ENCODE measurements at regions not wholly inside any gene's neighbourhood (a gene's known extent, or its start where the extent isn't known, plus 50 kb on each side); places are given as distances from the start of the nearest gene placed in this dataset.

GRCh38 chr6:24004659-24005058 is 121.4 kb upstream of the NRSN1 start:
- no peaks in the 10 kb centered on the region for H3K27me3 ChIP-seq
- no peak for DNase-seq (ENCODE audit: low spot score in 2 of 2)
- H3K36me3 ChIP-seq = no peaks in the 10 kb centered on the region
- H3K9me3 ChIP-seq = no peaks in the 10 kb centered on the region
- no peaks in the 10 kb centered on the region for H3K4me1 ChIP-seq
- 33 to 48% methylated on average over 1 of the region's 1 CpG for WGBS, 2 donors
- H3K4me3 ChIP-seq = no peak overlapping the region
- H3K27ac ChIP-seq = no peak overlapping the region
- TF ChIP-seq CTCF (IDR thresholded peaks at IDR 0.05) (no peak), EP300 (IDR thresholded peaks at IDR 0.05) (no peak), POLR2A (IDR thresholded peaks at IDR 0.05) (no peak)

GRCh38 chr6:24006254-24006653 is 119.8 kb upstream of the NRSN1 start:
- TF ChIP-seq POLR2A (IDR thresholded peaks at IDR 0.05) (no peak), CTCF (IDR thresholded peaks at IDR 0.05) (no peak), EP300 (IDR thresholded peaks at IDR 0.05) (no peak)
- Histone ChIP-seq H3K27ac (no peak overlapping the region), H3K36me3 (no peaks in the 10 kb centered on the region), H3K27me3 (no peaks in the 10 kb centered on the region), H3K9me3 (no peaks in the 10 kb centered on the region), H3K4me3 (no peak overlapping the region), H3K4me1 (no peaks in the 10 kb centered on the region)
- no peak for DNase-seq (ENCODE audit: low spot score in 2 of 2)

- DNase-seq (ENCODE audit: low spot score in 2 of 2) = no peak
- Histone ChIP-seq H3K4me3 (no peak overlapping the region), H3K9me3 (no peaks in the 10 kb centered on the region), H3K36me3 (no peaks in the 10 kb centered on the region), H3K4me1 (no peaks in the 10 kb centered on the region), H3K27me3 (no peaks in the 10 kb centered on the region), H3K27ac (no peak overlapping the region)
- no peak for TF ChIP-seq EP300 (IDR thresholded peaks at IDR 0.05)
- no peak for TF ChIP-seq CTCF (IDR thresholded peaks at IDR 0.05)
- TF ChIP-seq POLR2A (IDR thresholded peaks at IDR 0.05) = no peak
- 45 to 48% methylated on average over 4 of the region's 4 CpGs for WGBS, 2 donors
These were observed 116.7 kb upstream of the NRSN1 start for GRCh38 chr6:24009319-24009718.

- TF ChIP-seq CTCF (IDR thresholded peaks at IDR 0.05) (no peak), EP300 (IDR thresholded peaks at IDR 0.05) (no peak), POLR2A (IDR thresholded peaks at IDR 0.05) (no peak)
- no peaks in the 10 kb centered on the region for H3K27me3 ChIP-seq
- no peak for DNase-seq (ENCODE audit: low spot score in 2 of 2)
- H3K4me1 ChIP-seq = no peaks in the 10 kb centered on the region
- H3K4me3 ChIP-seq = no peak overlapping the region
- no peaks in the 10 kb centered on the region for H3K9me3 ChIP-seq
- no peaks in the 10 kb centered on the region for H3K36me3 ChIP-seq
- H3K27ac ChIP-seq = no peak overlapping the region
- WGBS, 2 donors = 44 to 47% methylated on average over 3 of the region's 3 CpGs
These were observed 115.9 kb upstream of the NRSN1 start for GRCh38 chr6:24010133-24010532.

- DNase-seq (ENCODE audit: low spot score in 2 of 2) = no peak
- H3K27ac ChIP-seq = no peak overlapping the region
- H3K4me1 ChIP-seq = no peaks in the 10 kb centered on the region
- no peaks in the 10 kb centered on the region for H3K9me3 ChIP-seq
- no peaks in the 10 kb centered on the region for H3K27me3 ChIP-seq
- no peak for TF ChIP-seq POLR2A (IDR thresholded peaks at IDR 0.05)
- TF ChIP-seq EP300 (IDR thresholded peaks at IDR 0.05) = no peak
- no peak for TF ChIP-seq CTCF (IDR thresholded peaks at IDR 0.05)
- no peak overlapping the region for H3K4me3 ChIP-seq
- 63 to 100% methylated on average over 2 of the region's 2 CpGs for WGBS, 2 donors
- H3K36me3 ChIP-seq = no peaks in the 10 kb centered on the region
These were observed 109.7 kb upstream of the NRSN1 start for GRCh38 chr6:24016286-24016685.

Measured in tibial nerve (tissue), 4 donors.